ENCODE measurements at regions not wholly inside any gene's neighbourhood (a gene's known extent, or its start where the extent isn't known, plus 50 kb on each side); places are given as distances from the start of the nearest gene placed in this dataset.

DNA sequence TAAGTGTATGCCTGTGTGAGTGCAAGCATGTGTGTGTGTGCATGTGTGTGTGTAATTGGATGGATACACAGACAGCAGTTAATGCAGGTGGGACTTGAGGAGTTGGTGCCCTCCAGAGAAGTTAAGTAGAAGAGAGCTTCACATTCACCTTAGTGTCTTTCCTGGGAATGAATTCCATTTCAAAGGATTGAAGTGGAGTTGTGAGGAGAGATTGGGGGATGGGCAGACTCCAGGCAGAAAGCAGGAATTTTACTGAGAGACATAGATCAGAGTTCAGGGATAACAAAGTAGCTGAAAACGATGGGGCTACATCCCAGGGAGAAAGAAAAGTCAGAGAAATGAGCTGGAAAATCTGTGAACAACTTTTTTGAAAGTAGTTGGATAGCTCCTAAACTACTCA, 464.4 kb downstream of the TCERG1L start:
- no peak for DNase-seq

DNA sequence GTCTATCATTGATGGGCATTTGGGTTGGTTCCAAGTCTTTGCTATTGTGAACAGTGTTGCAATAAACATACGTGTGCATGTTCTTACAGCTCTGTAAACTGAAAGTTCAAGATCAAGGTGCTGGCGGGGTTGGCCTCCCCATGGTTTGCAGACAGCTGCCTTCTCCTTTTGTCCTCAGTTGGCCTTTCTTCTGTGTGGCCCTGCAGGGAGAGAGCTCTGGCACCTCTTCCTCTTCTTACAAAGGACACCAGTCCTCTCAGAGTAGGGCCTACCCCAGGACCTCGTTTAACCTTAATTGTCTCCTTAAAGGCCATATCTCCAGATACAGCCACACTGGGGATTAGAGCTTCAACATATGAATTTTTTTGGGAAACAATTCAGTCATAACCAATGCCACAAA, 462.7 kb downstream of the TCERG1L start:
- DNase-seq, result no peak

DNA sequence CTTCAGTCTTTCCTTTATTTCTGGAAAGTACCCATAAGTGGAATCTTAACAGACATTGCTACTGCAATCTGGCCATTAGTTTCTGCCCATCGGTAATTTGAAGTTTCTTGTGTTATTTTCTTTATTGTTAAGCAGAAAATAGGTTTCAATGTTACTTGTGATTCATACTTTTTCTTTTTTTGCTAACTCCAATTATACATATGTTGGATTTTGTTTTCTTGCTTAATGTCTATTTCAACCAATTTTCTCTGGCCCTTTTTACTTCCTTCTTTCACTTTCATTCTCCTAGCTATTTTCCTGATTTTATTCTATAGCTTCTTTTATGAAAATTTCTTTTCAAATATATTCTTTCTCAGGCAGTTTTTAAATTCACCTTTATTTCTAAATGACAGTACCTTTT, 457.4 kb downstream of the TCERG1L start:
- no peak for DNase-seq

DNA sequence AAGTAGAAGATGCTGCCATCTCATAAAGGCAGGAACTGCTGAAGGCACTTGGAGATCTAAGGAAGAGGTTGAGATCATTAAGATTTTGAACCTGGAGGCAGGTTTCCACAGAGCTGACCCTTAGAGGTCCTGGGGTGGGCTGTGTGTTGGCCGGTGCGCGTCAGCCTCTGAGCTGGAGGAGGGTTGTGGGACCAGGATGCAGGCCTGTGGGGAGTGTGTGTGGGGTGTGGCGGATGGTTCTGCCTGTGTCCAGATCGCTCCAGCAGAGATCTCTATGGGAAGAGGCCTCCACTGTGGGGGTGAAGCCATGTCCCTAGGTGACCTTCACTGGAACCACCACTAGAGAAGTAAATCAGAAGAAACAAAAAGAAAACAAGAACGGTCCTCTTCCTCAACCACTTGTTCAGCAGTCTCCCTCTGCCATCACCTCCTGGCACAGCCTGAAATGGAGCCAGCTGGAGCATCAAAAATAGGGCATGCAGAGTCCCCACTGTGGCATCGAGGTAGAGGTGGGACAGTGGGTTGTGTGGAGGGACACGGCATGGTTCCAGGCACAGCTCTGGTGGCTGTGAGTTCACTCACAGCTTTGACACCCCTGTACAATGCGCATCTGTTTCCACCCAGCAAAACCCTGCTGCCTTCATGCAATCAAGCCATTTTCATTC, 453.8 kb downstream of the TCERG1L start:
- DNase-seq, result no peak

DNA sequence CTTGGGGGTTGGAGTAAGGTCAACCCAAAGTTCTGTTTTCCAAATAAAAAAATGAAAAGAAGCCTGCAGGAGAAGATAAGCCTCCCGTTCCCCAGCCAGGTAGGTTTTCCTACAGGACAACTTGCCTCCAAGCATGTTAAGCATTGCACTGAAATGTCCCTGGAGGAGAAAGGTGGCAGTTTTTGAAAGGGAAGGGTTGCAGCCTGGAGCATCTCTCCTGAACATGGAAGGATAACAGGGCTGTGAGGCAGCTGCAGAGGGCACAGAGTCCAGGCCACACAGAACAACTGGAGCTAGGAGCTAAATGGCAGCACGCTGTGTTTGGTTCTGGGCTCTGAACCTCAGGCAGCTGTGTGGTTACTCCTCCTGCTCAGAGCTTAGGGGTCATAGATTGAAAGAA, 452.9 kb downstream of the TCERG1L start:
- no peak for DNase-seq

DNA sequence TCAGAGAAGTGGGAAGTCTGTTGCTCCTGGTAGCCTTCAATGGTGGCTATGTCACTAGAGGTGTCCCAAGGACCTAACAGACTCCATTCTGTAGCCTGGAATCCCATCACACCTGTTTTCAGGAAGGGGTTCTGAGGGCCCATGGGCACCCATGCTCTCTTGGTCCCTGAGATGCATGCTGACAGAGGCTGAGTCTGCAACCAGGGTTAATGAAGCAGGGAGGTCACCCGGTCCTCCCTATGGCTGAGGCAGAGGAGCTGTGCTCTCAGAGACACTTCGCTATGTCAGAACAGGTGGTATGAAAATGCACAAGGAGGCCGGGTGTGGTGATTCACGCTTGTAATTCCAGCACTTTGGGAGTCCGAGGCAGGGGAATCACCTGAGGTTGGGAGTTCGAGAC, 452.1 kb downstream of the TCERG1L start:
- no peak for DNase-seq

DNA sequence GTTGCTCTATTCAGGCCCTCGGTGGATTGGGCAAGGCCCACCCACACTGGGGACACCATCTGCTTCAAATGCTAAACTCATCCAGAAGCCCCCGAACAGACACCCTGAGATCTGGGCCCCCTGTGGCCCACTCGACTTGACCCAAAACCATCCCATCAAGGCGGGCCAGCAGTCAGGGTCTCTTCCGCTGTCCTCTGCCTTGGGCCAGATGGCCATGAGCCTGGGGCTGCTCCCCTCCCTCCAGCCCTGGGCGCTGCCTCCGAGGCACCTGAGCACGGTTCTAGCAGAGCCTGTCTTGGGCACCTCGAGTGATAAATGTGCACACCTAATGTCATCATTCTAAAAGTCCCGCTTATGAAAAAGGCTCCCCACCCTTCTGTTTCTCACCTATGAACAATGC, 449.4 kb downstream of the TCERG1L start:
- DNase-seq, result no peak

DNA sequence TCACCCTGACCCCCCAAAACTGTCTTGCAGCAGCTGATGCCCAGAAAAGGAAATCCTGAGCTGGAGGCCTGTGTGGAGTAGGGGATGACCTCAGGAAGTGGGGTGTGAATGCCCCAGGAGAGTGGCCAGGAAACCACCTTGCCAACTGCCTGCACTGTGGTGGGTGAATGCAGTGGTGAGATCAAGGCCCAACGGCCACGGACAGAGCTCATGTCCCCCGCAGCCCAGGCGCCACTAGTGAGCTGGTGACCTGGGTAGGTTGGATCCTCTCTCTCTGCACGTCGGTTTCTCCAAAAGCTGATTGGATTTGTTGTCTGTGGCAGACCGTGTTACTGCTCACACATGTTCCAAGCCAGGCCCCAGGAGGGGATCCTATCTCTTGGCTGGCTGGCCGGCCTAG, 448.9 kb downstream of the TCERG1L start:
- DNase-seq, result no peak

DNA sequence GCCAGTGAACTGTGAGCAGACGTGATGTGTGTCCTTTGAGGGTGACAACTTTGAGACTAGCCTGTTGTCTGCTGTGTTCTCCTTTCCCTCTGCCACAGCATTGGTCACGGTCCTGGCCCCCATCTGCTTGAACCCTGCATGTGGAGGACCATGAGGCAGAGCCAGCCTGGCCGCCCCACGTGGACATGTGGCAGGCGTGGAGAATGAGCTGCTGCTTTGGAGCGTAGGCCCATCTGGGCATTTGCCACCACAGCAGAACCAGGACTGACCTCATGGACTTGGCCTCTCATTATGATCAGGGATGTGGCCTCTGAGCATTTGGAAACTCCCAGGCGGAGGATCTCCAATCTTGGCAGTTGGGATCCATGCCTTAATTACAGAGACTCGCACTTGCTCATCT, 448.5 kb downstream of the TCERG1L start:
- no peak for DNase-seq

DNA sequence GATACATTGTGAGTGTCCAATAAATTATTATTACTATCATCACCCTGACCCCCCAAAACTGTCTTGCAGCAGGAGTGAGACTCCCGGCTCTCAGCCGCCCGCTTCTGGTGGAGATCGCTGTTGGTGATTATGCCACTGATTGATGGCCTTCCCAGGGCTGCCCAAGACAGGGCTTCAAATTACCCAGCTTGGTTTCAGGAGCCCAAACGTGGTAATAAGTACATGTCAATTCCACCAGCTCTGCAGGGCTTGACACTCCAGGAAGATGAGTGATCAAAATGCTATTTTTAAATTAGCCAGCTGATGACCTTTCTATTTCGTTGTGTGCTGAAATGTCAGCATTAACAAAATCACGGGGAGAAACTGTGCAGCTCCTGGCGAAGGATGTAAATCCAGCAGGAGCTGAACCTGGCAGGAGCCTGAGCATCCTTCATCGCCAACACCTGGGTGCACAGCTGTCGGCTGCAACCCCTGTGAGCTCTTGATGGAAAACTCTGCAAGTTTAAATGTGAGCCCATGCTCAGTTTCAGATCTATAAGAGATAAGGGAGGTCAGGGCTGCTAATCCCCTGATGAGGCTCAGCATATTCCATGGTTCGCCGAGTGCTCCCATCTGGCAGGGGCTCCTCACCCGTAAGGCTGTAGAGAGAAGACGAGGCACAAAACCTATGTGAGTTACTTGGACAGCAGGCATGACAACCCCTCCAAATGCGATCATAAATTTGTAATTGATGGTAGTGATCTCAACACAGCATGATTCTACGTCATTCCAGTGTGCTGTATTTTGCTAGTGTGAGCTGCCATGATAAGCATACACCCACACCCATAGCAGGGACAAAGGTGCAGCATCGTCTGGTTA, 446.3 kb downstream of the TCERG1L start:
- no peak for DNase-seq

DNA sequence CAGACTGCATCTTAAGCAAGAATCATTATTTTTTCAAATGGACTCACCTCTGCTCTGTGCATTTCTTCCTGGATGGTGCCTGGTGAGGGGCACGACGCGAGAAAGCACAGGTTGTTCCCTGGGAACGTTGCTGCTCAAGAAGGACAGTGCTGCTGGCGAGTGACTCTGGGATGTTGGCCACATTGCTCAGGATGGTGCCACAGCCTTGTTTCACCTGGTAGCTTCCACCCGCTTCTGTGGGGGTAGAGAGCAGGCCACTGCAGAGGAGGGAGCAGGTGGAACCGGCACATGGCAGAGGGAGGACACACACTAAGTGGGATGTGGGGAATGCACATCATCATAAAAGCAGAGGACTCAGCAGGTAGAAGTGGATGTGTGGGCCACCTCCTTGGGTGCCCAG, 444.7 kb downstream of the TCERG1L start:
- no peak for DNase-seq

DNA sequence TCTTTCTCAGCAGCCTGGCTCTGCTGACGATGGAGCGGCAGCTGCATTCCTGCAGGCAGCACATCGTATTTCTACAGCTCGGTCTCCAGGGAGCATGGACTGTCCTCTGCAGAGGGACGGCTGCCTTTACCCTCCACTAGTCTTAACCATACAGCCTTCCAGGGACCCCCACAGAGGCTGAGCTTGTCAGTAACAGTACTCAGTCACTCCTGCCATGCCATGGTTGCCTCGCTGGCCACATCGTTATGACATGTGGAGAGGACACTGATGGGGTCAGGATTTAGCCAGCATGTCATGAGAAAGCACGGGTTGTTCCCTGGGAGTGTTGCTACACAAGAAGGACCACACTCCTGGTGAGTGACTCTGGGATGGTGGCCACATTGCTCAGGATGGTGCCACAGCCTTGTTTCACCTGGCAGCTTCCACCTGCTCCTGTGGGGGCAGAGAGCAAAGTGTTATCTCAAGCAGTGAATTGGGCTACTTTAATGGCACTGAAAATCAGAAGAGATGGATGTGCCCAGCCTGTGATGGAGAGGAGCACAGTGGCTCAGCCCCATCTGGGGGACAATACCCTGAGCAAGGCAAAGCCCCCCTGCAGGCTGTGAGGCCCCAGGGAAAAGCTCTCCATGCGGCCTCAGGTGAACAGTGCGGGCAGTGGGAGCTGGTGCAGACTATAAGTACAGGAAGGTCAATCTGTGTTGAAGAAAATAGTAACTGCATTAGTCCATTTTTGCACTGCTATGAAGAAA, 443.9 kb downstream of the TCERG1L start:
- DNase-seq, result no peak

DNA sequence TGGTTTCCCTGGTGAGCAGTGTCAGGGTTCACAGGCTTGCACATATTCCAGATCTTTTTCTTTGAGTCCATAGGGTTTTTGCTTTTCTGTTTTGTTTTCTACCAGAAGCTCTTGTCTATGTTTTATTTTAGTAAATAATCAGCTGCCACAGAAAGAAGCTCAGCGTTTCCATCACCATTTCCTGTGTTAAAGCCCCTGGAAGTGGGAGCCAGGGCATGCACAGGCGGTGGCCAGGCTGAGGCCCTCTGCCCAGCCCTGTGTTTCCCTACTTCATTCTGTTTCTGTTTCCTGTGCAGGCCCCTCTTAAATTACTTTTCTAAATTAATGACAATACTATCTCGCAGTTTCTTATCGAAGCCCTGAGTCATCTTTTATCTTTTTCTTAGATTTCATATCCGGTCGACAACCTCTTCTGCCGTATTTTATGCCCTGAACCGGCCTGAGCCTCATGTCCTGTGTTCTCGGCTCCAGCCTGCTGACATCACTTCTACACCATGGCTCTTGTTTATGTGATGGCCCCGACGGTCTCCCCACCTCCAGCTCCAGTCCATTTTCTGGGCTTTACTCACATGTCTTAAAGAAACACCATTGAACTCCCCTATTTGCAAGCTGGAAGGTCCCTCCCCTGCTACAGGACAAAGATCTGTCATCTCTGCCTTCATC, 442.2 kb downstream of the TCERG1L start:
- no peak for DNase-seq

DNA sequence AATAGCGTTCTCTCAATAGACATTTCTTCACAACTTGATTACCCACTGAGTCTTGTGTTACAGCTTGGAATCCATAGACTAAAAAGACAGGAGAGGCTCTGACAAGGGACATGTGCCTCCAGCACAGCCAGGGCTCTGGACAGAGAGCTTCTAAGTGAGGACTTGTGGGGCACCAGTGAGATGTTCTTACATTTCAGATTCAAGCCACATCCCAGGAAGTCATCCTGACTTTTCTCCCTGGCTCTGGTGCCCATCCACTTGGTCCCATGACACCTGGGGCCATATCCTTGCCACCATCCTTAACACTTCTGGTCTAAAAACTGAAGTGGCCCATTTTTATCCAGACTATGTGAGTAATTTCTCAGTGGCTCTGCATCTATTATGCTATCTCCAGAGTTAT, 440.1 kb downstream of the TCERG1L start:
- no peak for DNase-seq

DNA sequence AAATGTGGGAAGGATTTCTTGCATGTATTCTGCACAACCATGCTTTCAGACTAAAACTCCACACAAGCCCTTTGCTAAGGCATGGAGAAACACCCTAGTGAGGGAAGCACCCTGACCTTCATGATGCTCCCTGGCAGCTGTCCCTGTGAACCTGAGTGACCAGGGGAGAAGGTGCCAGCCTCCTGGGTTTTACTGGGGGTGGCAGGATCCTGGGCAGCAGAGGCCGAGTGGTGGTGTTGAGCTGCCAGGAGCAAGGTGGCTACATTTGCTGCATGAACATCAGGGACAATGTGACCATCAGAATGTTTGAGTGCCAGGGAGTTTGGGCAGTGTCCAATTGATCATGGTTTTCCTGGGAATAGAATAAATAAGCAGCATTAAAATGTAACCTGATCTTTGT, 437.9 kb downstream of the TCERG1L start:
- DNase-seq, result no peak

DNA sequence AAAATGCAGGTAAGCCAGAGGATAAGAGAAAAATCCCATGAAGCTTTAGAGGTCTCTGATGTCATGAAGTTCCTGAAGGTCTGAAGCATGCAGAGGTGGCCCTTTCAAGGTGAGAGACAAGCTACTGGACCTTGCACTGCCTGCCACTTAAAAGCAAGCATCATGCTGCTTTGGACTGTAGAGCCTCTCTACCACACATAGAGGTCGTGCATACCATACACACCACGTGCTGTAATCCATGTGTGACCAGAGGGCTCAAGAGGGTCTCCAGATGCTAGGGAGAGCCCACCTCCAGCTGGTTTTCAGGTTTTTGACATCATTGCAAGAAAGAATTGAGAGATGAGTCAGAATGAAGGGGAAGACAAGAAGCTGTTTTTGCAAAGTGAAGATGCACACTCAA, 436.4 kb downstream of the TCERG1L start:
- DNase-seq, result no peak

DNA sequence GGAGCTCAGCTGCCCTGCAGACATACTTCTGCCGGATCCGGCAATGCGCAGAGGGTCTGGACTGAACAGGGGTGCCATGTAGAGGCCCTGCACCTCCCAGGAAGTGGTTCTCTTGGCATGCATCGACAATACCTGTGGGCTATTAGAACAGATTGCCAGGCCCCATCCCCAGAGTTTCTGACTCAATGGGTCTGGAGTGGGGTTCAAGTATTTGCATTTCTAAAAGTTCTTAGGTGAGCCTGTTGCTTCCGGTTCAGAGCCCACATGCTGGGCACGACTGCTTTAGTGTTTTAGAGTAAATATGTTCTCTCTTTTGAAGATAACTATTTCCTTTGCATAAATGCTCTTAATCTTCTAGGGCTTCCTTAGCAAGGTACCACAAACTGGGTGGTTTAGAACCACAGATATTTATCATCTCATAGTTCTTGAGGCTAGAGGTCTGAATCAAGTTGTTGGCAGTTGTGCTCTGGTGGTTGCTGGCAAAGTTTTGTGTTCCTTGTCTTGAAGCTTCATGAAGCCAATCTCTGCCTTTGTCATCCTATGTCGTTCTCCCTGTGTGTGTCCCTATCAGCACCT, 435.5 kb downstream of the TCERG1L start:
- DNase-seq, result no peak

DNA sequence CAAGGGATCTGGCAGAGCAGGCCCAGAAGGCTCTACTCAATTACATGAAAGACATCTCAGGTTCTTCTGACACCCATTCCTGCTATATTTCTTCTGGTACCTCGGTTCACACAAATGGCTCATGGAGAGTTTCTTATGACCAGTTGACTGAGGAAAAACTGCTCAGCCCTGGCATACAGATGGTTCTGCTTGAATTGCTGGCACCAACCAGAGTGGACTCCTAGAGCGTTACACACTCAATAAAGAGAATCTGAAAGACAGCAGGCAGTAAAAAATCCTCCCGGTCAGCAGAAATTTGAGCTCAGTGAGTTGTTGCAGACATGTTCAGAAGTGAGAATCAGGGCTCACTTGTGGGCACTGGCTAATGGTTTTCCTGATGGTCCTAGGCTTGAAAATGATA, 434.4 kb downstream of the TCERG1L start:
- DNase-seq, result no peak

DNA sequence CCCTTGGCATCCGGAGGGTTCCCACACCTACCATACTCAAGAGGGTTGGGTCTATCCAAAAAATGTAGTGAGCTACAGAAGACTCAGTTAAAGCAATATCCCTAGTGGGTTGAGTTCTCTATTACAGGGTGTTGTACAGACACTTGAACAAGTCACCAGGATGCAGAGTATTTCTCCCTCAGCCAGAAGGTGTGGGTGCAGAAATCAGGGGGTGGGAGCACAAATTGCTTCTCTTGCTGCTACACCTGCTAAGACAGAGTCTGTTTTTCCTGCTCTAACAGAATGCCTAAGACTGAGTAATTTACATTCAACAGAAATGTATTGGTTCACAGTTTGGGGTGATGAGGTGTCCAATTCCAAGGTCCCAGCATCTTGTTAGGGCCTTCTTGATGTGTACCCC, 433.4 kb downstream of the TCERG1L start:
- no peak for DNase-seq

DNA sequence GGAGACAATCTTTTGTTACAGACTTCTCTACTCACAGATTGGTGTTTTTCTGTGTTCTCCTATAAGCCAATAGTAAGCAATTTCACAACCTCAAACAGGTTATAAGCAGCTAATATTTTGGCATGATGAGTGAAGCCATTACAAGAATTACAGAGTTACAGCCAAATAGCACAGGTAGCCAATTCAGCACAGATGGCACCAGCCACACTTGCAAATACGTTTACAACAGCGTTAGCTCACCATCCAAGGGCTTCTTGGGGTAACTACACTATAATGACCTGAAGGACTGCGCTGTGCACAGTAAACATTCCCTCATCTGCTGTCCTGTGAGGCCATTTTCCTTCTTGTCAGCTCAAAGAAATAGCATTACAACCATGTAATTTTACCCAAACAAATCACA, 428.6 kb downstream of the TCERG1L start:
- no peak for DNase-seq

DNA sequence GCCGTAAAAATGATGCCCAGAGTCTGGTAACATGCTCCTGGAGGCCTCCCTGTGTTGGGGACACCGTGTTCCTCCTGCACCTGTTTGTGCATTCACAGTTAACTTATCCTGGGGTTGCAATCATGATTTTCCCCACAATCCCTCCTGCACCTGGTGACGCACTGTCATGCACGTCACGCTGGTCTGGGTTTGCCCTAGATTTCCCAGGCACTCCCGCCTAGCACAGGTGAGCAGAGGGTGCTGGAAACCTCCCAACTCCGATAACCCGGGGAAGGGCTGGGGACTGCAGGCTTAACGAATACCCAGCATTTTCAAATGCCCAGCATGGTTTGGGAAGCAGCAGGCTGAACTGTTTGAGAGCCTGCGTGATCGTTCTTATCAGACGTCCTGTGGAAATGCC, 427.1 kb downstream of the TCERG1L start:
- DNase-seq, result no peak

DNA sequence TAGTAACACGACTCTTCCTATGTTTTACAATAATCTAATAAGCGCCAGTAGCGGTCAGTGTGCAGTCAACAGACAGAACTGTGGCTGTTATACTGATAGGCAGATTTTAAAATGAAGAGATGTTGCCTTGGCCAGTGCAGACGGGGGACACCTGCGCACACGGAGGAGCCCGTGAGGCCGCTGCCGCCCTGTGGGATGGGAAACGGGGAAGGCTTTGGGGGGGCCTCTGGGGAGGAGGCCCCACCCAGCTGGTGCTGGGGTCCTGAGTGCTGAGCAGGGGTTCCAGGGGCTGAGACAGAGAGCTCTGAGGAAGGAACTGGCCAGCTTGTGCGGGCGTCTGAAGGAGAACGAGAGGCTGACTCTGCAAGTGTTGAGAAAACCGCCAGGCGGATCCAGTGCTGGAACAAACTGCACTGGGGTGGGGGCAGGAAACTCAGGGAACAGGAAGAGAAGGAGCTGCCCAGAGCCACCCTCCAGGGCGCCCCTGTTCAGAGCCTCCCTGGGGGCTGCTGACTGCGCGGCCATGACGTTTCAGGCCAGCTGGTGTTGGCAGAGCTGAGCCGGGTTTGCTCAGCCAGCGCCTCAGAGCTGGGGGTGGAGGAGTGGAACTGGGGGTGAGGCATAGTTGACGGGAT, 426.4 kb downstream of the TCERG1L start:
- DNase-seq, result no peak

All from T-helper 9 cell (primary cell).